ENCODE measurements at regions not wholly inside any gene's neighbourhood (a gene's known extent, or its start where the extent isn't known, plus 50 kb on each side); places are given as distances from the start of the nearest gene placed in this dataset.

GRCh38 chr3:152094406-152094805, 174.3 kb upstream of the MBNL1 start:
- TF ChIP-seq CTCF (IDR thresholded peaks at IDR 0.05) (no peak), POLR2A (IDR thresholded peaks at IDR 0.05) (no peak)
- no peaks in the 10 kb centered on the region for H3K27me3 ChIP-seq
- no peak overlapping the region for H3K4me3 ChIP-seq
- no peaks in the 10 kb centered on the region for H3K36me3 ChIP-seq (ENCODE audit: low read depth, missing control alignments)
- H3K4me1 ChIP-seq: no peaks in the 10 kb centered on the region
- no peak for DNase-seq
- H3K27ac ChIP-seq: no peak overlapping the region
- H3K9me3 ChIP-seq: no peaks in the 10 kb centered on the region
- intact Hi-C loops (cut with DNase I; ENCODE audit: low total_unique reads): no loop called here

- intact Hi-C loops (cut with DNase I; ENCODE audit: low total_unique reads): no loop called here
- H3K27ac ChIP-seq: no peak overlapping the region
- H3K9me3 ChIP-seq: no peaks in the 10 kb centered on the region
- H3K4me1 ChIP-seq: no peaks in the 10 kb centered on the region
- H3K27me3 ChIP-seq: no peaks in the 10 kb centered on the region
- DNase-seq: no peak
- H3K4me3 ChIP-seq: no peak overlapping the region
- TF ChIP-seq CTCF (IDR thresholded peaks at IDR 0.05): no peak
- TF ChIP-seq POLR2A (IDR thresholded peaks at IDR 0.05): no peak
- H3K36me3 ChIP-seq (ENCODE audit: low read depth, missing control alignments): no peaks in the 10 kb centered on the region
These were observed 173.3 kb upstream of the MBNL1 start for GRCh38 chr3:152095472-152095871.

GRCh38 chr3:152096280-152096906, 172.3 kb upstream of the MBNL1 start:
- no peaks in the 10 kb centered on the region for H3K9me3 ChIP-seq
- intact Hi-C loops (cut with DNase I; ENCODE audit: low total_unique reads): no loop called here
- no peaks in the 10 kb centered on the region for H3K27me3 ChIP-seq
- no peak for TF ChIP-seq CTCF (IDR thresholded peaks at IDR 0.05)
- no peak for TF ChIP-seq POLR2A (IDR thresholded peaks at IDR 0.05)
- H3K36me3 ChIP-seq (ENCODE audit: low read depth, missing control alignments): no peaks in the 10 kb centered on the region
- H3K27ac ChIP-seq: no peak overlapping the region
- no peaks in the 10 kb centered on the region for H3K4me1 ChIP-seq
- 93 to 98% methylated on average over 5 of the region's 5 CpGs for WGBS, 2 donors
- no peak for DNase-seq
- H3K4me3 ChIP-seq: no peak overlapping the region

- no peak for TF ChIP-seq CTCF (IDR thresholded peaks at IDR 0.05)
- no peak for TF ChIP-seq POLR2A (IDR thresholded peaks at IDR 0.05)
- H3K27me3 ChIP-seq: no peaks in the 10 kb centered on the region
- H3K36me3 ChIP-seq (ENCODE audit: low read depth, missing control alignments): no peaks in the 10 kb centered on the region
- 92 to 97% methylated on average over 2 of the region's 2 CpGs for WGBS, 2 donors
- no peaks in the 10 kb centered on the region for H3K9me3 ChIP-seq
- no peak overlapping the region for H3K27ac ChIP-seq
- intact Hi-C loops (cut with DNase I; ENCODE audit: low total_unique reads): no loop called here
- no peak for DNase-seq
- H3K4me3 ChIP-seq: no peak overlapping the region
- no peaks in the 10 kb centered on the region for H3K4me1 ChIP-seq
These were observed 171.6 kb upstream of the MBNL1 start for GRCh38 chr3:152097120-152097519.

- no peaks in the 10 kb centered on the region for H3K27me3 ChIP-seq
- H3K4me3 ChIP-seq: no peak overlapping the region
- no peak for TF ChIP-seq CTCF (IDR thresholded peaks at IDR 0.05)
- no peak for TF ChIP-seq POLR2A (IDR thresholded peaks at IDR 0.05)
- H3K36me3 ChIP-seq (ENCODE audit: low read depth, missing control alignments): no peaks in the 10 kb centered on the region
- no peaks in the 10 kb centered on the region for H3K9me3 ChIP-seq
- 80 to 86% methylated on average over 3 of the region's 3 CpGs for WGBS, 2 donors
- DNase-seq: no peak
- intact Hi-C loops (cut with DNase I; ENCODE audit: low total_unique reads): no loop called here
- no peaks in the 10 kb centered on the region for H3K4me1 ChIP-seq
- no peak overlapping the region for H3K27ac ChIP-seq
These were observed 171.0 kb upstream of the MBNL1 start for GRCh38 chr3:152097770-152098169.
